NCI-H82 (cell line): ENCODE measurements at regions not wholly inside any gene's neighbourhood (a gene's known extent, or its start where the extent isn't known, plus 50 kb on each side); places are given as distances from the start of the nearest gene placed in this dataset.

Experiments
- DNase-seq: peaks from one replicate; lab custom pipeline; 2025; lab: John Stamatoyannopoulos, UW

GRCh38 chr6:6525933-6526332, 62.6 kb upstream of the LY86 start:
- DNase-seq, result no peak

GRCh38 chr6:6529275-6529674, 59.2 kb upstream of the LY86 start:
- no peak for DNase-seq

GRCh38 chr6:6533176-6533575, 55.3 kb upstream of the LY86 start:
- no peak for DNase-seq

- no peak for DNase-seq
These were observed 54.1 kb upstream of the LY86 start for GRCh38 chr6:6534399-6534798.

GRCh38 chr6:6537488-6538260, 50.8 kb upstream of the LY86 start:
- no peak for DNase-seq

GRCh38 chr6:6538261-6538660, 50.3 kb upstream of the LY86 start:
- no peak for DNase-seq
